ENCODE measurements at regions not wholly inside any gene's neighbourhood (a gene's known extent, or its start where the extent isn't known, plus 50 kb on each side); places are given as distances from the start of the nearest gene placed in this dataset.

DNA sequence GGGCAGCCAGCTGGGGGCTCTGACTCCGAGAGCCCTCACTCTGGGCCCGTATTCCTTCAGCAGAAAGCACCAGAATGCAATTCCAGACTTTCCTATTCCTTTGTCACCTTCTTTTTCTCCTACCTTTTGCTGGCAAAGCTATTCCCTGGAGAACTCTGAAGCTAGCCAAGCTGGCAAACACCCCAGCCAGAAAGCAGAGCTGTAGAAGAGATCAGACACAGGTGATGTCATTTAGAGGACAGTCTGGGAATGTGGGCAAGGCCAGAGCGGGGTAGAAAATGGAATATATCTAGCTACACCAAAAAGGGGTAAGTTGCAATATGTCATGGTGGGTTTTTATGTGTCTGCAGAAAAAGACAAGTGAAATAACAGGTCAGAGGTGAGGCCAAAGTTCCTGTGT, 205.1 kb downstream of the NXPE2 start:
- Histone ChIP-seq H3K9me3 (no peaks in the 10 kb centered on the region), H3K27me3 (replicated peaks; ENCODE audit: insufficient read depth) (no peaks in the 10 kb centered on the region), H3K4me3 (no peak overlapping the region), H3K27ac (no peak overlapping the region), H3K36me3 (no peaks in the 10 kb centered on the region), H3K4me1 (ENCODE audit: control insufficient read depth in 1 of 2, low read depth in 2 of 2) (no peaks in the 10 kb centered on the region)
- TF ChIP-seq, protein P1, sequence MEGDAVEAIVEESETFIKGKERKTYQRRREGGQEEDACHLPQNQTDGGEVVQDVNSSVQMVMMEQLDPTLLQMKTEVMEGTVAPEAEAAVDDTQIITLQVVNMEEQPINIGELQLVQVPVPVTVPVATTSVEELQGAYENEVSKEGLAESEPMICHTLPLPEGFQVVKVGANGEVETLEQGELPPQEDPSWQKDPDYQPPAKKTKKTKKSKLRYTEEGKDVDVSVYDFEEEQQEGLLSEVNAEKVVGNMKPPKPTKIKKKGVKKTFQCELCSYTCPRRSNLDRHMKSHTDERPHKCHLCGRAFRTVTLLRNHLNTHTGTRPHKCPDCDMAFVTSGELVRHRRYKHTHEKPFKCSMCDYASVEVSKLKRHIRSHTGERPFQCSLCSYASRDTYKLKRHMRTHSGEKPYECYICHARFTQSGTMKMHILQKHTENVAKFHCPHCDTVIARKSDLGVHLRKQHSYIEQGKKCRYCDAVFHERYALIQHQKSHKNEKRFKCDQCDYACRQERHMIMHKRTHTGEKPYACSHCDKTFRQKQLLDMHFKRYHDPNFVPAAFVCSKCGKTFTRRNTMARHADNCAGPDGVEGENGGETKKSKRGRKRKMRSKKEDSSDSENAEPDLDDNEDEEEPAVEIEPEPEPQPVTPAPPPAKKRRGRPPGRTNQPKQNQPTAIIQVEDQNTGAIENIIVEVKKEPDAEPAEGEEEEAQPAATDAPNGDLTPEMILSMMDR (IDR thresholded peaks at IDR 0.05): no peak
- no peak for DNase-seq (ENCODE audit: low spot score)
- no peak for ATAC-seq (ENCODE audit: insufficient number of reproducible peaks, low FRiP score, low read depth)

DNA sequence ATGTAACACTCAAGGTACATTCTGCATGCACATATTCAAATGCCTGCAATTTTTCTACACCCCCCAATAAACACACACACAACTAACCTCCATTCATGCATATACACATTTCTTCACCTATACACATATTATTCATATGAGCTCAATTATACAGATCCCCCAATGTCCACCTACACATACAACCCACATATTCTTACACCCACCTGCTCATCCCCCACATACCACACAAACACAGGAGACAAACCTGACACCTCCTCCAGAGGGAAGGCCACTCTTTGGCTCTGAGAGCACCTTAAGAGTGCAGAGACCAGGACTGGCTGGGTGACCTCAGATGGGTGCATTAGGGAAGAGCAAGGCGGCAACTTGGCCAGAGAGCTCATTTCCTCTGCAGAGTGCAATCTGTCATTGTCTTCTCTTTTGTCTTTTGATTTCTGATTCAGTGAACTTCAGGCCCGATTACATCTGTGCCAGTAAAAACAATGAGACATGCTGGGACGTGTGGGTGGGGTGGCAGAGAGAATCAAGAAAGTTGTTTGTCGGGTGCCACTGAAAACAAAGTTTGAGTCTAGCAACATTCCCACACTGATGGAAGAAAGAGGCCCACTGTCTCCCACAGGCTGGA, 208.4 kb downstream of the NXPE2 start:
- Histone ChIP-seq H3K27me3 (replicated peaks; ENCODE audit: insufficient read depth) (no peaks in the 10 kb centered on the region), H3K27ac (no peak overlapping the region), H3K9me3 (no peaks in the 10 kb centered on the region), H3K4me3 (no peak overlapping the region), H3K4me1 (ENCODE audit: control insufficient read depth in 1 of 2, low read depth in 2 of 2) (no peaks in the 10 kb centered on the region), H3K36me3 (no peaks in the 10 kb centered on the region)
- TF ChIP-seq, protein P1 (IDR thresholded peaks at IDR 0.05): no peak
- DNase-seq (ENCODE audit: low spot score) (no peak), ATAC-seq (ENCODE audit: insufficient number of reproducible peaks, low FRiP score, low read depth) (no peak)

DNA sequence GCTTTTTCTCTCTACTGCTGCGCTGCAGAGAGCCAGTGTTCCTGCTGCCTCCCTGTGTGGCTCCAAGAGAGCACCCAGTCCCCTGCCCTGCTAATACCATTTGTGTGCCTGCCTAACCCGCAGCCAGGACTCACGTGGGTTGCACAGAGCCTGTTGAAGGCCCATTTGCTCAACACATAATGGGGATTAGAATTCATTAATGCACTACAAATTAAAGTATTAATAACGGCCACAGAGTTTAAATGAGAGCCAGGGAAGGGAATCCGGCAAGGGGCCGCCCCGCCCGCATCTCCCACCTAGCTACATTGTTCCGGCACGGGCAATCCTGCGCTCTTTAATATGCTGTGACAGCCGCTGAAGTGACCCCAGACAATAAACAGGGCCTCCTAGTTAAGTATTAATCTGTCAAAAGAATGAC, 211.3 kb downstream of the NXPE2 start:
- no peak overlapping the region for H3K4me3 ChIP-seq
- no peak overlapping the region for H3K27ac ChIP-seq
- H3K36me3 ChIP-seq: no peaks in the 10 kb centered on the region
- DNase-seq (ENCODE audit: low spot score): no peak
- H3K27me3 ChIP-seq (replicated peaks; ENCODE audit: insufficient read depth): no peaks in the 10 kb centered on the region
- TF ChIP-seq, protein P1 (IDR thresholded peaks at IDR 0.05): no peak
- H3K4me1 ChIP-seq (ENCODE audit: control insufficient read depth in 1 of 2, low read depth in 2 of 2): no peaks in the 10 kb centered on the region
- H3K9me3 ChIP-seq: no peaks in the 10 kb centered on the region
- no peak for ATAC-seq (ENCODE audit: insufficient number of reproducible peaks, low FRiP score, low read depth)

DNA sequence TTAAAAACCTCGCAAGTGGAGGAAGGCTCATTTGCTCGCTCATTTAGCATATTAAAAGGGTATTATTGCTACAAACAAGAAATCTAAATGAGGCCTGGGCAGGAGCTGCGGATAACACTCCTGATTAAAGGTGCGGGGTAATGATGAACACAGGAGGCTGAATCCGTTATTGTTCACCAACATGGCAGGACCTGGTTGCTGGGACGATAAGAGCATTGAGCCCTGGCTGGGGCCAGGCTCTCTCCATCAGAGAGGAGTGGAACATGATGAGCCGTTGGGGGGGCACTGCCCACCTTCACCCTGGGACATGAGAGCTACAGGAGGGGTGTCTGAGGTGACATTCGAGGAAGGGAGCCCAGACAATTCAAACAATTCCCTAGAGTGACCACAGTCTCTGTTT, 211.7 kb downstream of the NXPE2 start:
- Histone ChIP-seq H3K4me3 (no peak overlapping the region), H3K36me3 (no peaks in the 10 kb centered on the region), H3K27ac (no peak overlapping the region), H3K9me3 (no peaks in the 10 kb centered on the region), H3K27me3 (replicated peaks; ENCODE audit: insufficient read depth) (no peaks in the 10 kb centered on the region), H3K4me1 (ENCODE audit: control insufficient read depth in 1 of 2, low read depth in 2 of 2) (no peaks in the 10 kb centered on the region)
- DNase-seq (ENCODE audit: low spot score) (no peak), ATAC-seq (ENCODE audit: insufficient number of reproducible peaks, low FRiP score, low read depth) (no peak)
- TF ChIP-seq, protein P1 (IDR thresholded peaks at IDR 0.05): no peak

DNA sequence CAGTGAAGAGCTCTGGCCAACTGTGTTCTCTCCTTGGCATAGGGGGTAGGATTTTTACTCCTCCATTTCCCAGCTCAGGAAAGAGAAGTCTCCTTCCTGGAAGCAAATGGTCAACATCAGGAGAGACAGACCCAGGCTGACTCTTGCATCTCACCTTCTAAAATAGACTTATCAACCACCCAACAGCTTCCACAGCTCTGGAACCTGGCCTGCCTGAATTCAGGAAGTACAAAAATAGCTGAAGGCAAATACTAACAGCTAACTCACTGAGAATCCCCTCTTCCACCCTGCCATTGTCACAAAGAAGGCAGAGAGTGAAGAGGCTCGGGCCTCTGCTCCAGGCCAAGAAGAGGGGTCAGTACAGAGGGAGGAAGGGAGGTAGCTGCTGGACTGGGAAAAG, 213.6 kb downstream of the NXPE2 start:
- TF ChIP-seq, protein P1 (IDR thresholded peaks at IDR 0.05): no peak
- H3K9me3 ChIP-seq: no peaks in the 10 kb centered on the region
- H3K4me3 ChIP-seq: no peak overlapping the region
- DNase-seq (ENCODE audit: low spot score): no peak
- ATAC-seq (ENCODE audit: insufficient number of reproducible peaks, low FRiP score, low read depth): no peak
- H3K27me3 ChIP-seq (replicated peaks; ENCODE audit: insufficient read depth): no peaks in the 10 kb centered on the region
- no peak overlapping the region for H3K27ac ChIP-seq
- H3K4me1 ChIP-seq (ENCODE audit: control insufficient read depth in 1 of 2, low read depth in 2 of 2): no peaks in the 10 kb centered on the region
- H3K36me3 ChIP-seq: no peaks in the 10 kb centered on the region
